GM12878 (cell line): ENCODE measurements at regions not wholly inside any gene's neighbourhood (a gene's known extent, or its start where the extent isn't known, plus 50 kb on each side); places are given as distances from the start of the nearest gene placed in this dataset.

Source experiments
- ATAC-seq: fragments of 200-7000 bp; cut with Tn5 transposase; 3 replicates; pipeline ENCODE4 v1.9.1; 2020; ENCODE audit warnings: mild to moderate bottlenecking, moderate library complexity
- BruUV-seq: library from RNA; stranded (reverse); fragments of 400-500 nt; replicated peaks from 2 replicates; lab custom pipeline; 2021; lab: Mats Ljungman, UMichigan
- CTCF ChIA-PET: fragments of 300-600 bp; sonication (Branson Sonifier 250); formaldehyde crosslinking; extraction: SDS; loops from one replicate; lab custom pipeline; 2021; ENCODE audit warnings: inconsistent platforms; lab: Yijun Ruan, JAX
- POLR2A ChIA-PET: fragments of 350-600 bp; formaldehyde crosslinking; extraction: SDS; loops from one replicate; lab custom pipeline; 2021; ENCODE audit warnings: inconsistent platforms; lab: Charles Lee
- RAD21 ChIA-PET: fragments of 300-600 bp; sonication (Branson Sonifier 250); formaldehyde crosslinking; loops from one replicate; lab custom pipeline; 2023; ENCODE audit warnings: antibody characterized with exemption; ENCODE audit not compliant: unreplicated experiment; lab: Charles Lee
- SMC1A ChIA-PET: fragments of 300-600 bp; sonication (Branson Sonifier 250); formaldehyde crosslinking; loops from one replicate; lab custom pipeline; 2023; ENCODE audit not compliant: unreplicated experiment, uncharacterized antibody; lab: Charles Lee
- DNase-seq: peaks from one replicate; pipeline ENCODE4 v3.0.0-alpha.2; 2011; ENCODE audit warnings: low read depth, low spot score
- FAIRE-seq: peaks from 3 replicates; lab custom pipeline; 2011; peaks lifted over from hg19 to GRCh38; lab: Jason Lieb, UNC
- H2AFZ ChIP-seq: 2 replicates; pipeline ENCODE4 v1.6.0; 2011; ENCODE audit warnings: low read depth, low read length, control low read depth; ENCODE audit not compliant: control insufficient read depth
- H3K27ac ChIP-seq: 2 replicates; pipeline ENCODE4 v1.5.1; 2011; ENCODE audit warnings: control low read depth; ENCODE audit not compliant: control insufficient read depth, insufficient read depth
- H3K27me3 ChIP-seq, 2 experiments: replicated peaks in 1 of 2; 2 replicates each; pipeline versions ENCODE4 v1.6.0 to v1.6.1; 2011; ENCODE audit warnings: low read length in 1 of 2; ENCODE audit not compliant: control insufficient read depth in 2 of 2, insufficient read depth in 2 of 2
- H3K36me3 ChIP-seq, 2 experiments: 2 replicates each; pipeline ENCODE4 v1.5.1; 2011; ENCODE audit warnings: low read length in 1 of 2; ENCODE audit not compliant: control insufficient read depth in 2 of 2, insufficient read depth in 2 of 2
- H3K4me1 ChIP-seq: 2 replicates; pipeline ENCODE4 v1.6.1; 2011; ENCODE audit warnings: mild to moderate bottlenecking, low read length, moderate library complexity, mixed read lengths; ENCODE audit not compliant: control insufficient read depth, insufficient read depth
- H3K4me2 ChIP-seq: 2 replicates; pipeline ENCODE4 v1.6.0; 2011; ENCODE audit warnings: control low read depth; ENCODE audit not compliant: control insufficient read depth, insufficient read depth
- H3K4me3 ChIP-seq: fragments of 200-600 bp; sonication (generic); 2 replicates; pipeline ENCODE4 v1.5.1; 2016
- H3K79me2 ChIP-seq: 2 replicates; pipeline ENCODE4 v1.6.0; 2011; ENCODE audit warnings: low read length; ENCODE audit not compliant: control insufficient read depth, insufficient read depth
- H3K9ac ChIP-seq: 2 replicates; pipeline ENCODE4 v1.8.0; 2011; ENCODE audit warnings: low read length, control low read depth, mixed read lengths; ENCODE audit not compliant: control insufficient read depth, insufficient read depth
- H3K9me3 ChIP-seq: replicated peaks from 3 replicates; pipeline ENCODE4 v1.5.1; 2011; ENCODE audit warnings: mild to moderate bottlenecking, low read length; ENCODE audit not compliant: control insufficient read depth, insufficient read depth
- H4K20me1 ChIP-seq: 2 replicates; pipeline ENCODE4 v1.6.0; 2011; ENCODE audit not compliant: control insufficient read depth, insufficient read depth
- E4F1 ChIP-seq: fragments of 450-650 bp; IDR thresholded peaks from 2 replicates; pipeline ENCODE4 v1.6.1; 2018; ENCODE audit warnings: borderline replicate concordance, mild to moderate bottlenecking; ENCODE audit not compliant: partially characterized antibody
- GABPA ChIP-seq: IDR thresholded peaks from 2 replicates; pipeline ENCODE4 v1.6.1; 2014; ENCODE audit warnings: antibody characterized with exemption, low read depth, mild to moderate bottlenecking, inconsistent platforms
- KAT2A ChIP-seq: conservative IDR thresholded peaks from 2 replicates; pipeline ENCODE4 v1.6.1; 2011; ENCODE audit warnings: low read depth, low read length; ENCODE audit not compliant: control insufficient read depth
- NFYB ChIP-seq: IDR thresholded peaks from 2 replicates; pipeline ENCODE4 v1.6.1; 2011; ENCODE audit warnings: low read depth, mild to moderate bottlenecking, low read length, improper control_type of control experiment, moderate library complexity; ENCODE audit not compliant: insufficient read depth
- NR2F1 ChIP-seq: fragments of 450-650 bp; conservative IDR thresholded peaks from 2 replicates; pipeline ENCODE4 v1.6.1; 2017; ENCODE audit warnings: mild to moderate bottlenecking
- PAX5 ChIP-seq: IDR thresholded peaks from 2 replicates; pipeline ENCODE4 v1.6.1; 2011; ENCODE audit warnings: low read depth, low read length, borderline replicate concordance
- RBBP5 ChIP-seq: fragments of 200-600 bp; sonication (generic); conservative IDR thresholded peaks from 2 replicates; pipeline ENCODE4 v1.6.1; 2016
- in situ Hi-C: fragments of 300-500 bp; cut with MboI; formaldehyde crosslinking; loops from 9 replicates; pipeline ENCODE4 v1.14.3; 2018; ENCODE audit warnings: mixed read lengths
- intact Hi-C: fragments of 100-400 bp; cut with micrococcal nuclease; formaldehyde crosslinking; loops from one replicate; pipeline ENCODE4 v1.14.2; 2022; ENCODE audit not compliant: unreplicated experiment
- TF ChIP-seq, protein P1 (sequence below): IDR thresholded peaks from 2 replicates; pipeline ENCODE4 v1.6.1; 2012; ENCODE audit warnings: mild to moderate bottlenecking, low read depth, low read length

DNA sequence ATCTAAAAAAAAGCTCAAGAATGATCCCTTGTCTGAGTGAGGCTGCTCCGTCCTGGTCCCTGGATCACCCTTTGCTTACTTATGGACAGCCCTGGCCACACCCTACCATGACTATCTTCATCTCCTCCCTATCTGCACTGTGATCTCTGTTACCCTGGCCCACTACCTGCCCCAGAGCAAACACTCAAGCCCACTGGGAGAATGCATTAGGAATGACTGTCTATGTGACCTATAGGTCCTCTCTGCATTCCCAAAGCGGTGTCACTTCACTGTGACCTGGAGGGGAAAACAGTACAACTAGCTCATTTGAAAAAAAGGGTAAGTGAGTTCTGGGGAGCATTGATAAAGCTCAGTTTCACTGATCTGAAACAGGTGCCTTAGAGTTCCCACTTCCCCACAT lies 86.4 kb upstream of the FOXP4 start (continued):
- TF ChIP-seq PAX5 (no peak), NR2F1 (no peak), RBBP5 (no peak), E4F1 (no peak)
- TF ChIP-seq, protein P1, sequence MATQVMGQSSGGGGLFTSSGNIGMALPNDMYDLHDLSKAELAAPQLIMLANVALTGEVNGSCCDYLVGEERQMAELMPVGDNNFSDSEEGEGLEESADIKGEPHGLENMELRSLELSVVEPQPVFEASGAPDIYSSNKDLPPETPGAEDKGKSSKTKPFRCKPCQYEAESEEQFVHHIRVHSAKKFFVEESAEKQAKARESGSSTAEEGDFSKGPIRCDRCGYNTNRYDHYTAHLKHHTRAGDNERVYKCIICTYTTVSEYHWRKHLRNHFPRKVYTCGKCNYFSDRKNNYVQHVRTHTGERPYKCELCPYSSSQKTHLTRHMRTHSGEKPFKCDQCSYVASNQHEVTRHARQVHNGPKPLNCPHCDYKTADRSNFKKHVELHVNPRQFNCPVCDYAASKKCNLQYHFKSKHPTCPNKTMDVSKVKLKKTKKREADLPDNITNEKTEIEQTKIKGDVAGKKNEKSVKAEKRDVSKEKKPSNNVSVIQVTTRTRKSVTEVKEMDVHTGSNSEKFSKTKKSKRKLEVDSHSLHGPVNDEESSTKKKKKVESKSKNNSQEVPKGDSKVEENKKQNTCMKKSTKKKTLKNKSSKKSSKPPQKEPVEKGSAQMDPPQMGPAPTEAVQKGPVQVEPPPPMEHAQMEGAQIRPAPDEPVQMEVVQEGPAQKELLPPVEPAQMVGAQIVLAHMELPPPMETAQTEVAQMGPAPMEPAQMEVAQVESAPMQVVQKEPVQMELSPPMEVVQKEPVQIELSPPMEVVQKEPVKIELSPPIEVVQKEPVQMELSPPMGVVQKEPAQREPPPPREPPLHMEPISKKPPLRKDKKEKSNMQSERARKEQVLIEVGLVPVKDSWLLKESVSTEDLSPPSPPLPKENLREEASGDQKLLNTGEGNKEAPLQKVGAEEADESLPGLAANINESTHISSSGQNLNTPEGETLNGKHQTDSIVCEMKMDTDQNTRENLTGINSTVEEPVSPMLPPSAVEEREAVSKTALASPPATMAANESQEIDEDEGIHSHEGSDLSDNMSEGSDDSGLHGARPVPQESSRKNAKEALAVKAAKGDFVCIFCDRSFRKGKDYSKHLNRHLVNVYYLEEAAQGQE = no peak

DNA sequence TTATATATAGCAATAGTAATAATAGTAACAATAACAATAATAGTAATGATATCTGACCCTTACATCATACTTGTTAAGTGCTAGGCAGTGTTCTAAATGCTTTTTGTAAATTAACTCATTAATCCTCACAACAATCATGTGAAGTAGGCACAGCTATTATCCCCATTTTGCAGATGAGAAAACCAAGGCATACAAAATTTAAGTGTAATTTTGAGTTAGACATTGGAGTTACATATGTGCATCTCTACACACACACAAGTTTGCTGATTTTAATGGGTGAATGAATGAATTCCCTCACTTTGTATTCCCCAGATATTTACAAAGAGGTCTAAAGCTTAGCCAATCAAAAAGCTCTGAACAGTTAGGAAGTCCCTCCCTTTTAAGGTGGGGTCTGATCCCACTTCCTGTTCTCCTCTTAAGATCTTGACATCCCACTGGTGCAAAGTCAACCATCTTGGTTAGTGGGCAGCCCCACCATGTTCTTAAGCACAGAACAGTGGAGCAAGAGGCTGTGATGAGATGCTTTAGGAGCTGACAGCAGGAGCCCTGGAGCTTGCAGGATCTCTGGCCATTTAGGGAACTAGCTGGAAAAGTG lies 85.3 kb upstream of the FOXP4 start:
- FAIRE-seq (no peak), ATAC-seq (no peak), DNase-seq (no peak)
- H3K4me2 ChIP-seq = no peak overlapping the region
- no TSS peak for BruUV-seq
- CTCF ChIA-PET = interaction anchor here (0.8 to 7.6 kb wide), 18 partner anchors 10 to 222 kb away, joined by 3 to 117 read pairs (median 6); no protein-coding TSS in a partner anchor
- no peak overlapping the region for H3K9ac ChIP-seq
- H4K20me1 ChIP-seq = no peaks in the 10 kb centered on the region
- intact Hi-C loops (loop anchor here (5.0 kb wide), 1 partner anchor 86 kb away; the partner anchor contains the start of gene FOXP4), in situ Hi-C loops (loop anchor here (5.0 kb wide), 1 partner anchor 131 kb away; no protein-coding TSS in a partner anchor)
- no peak overlapping the region for H3K4me3 ChIP-seq
- H2AFZ ChIP-seq = no peak overlapping the region
- no peaks in the 10 kb centered on the region for H3K4me1 ChIP-seq
- TF ChIP-seq KAT2A = no peak
- peak; percentile 73 for TF ChIP-seq GABPA
- TF ChIP-seq NFYB = peak; percentile 66
- SMC1A ChIA-PET = interaction anchor here (1.0 to 4.2 kb wide), 13 partner anchors 22 to 133 kb away, joined by 3 to 36 read pairs (median 4); no protein-coding TSS in a partner anchor
- no peak overlapping the region for H3K27ac ChIP-seq
- RAD21 ChIA-PET = interaction anchor here (0.8 to 6.4 kb wide), 12 partner anchors 10 to 142 kb away, joined by 3 to 57 read pairs (median 4); no protein-coding TSS in a partner anchor
- 0 out of 4 replicates have a peak, but pooled peaks cover 0 to under 1% of the 10 kb centered on the region in 2 experiments for H3K27me3 ChIP-seq
- H3K9me3 ChIP-seq = no peaks in the 10 kb centered on the region
- H3K36me3 ChIP-seq = no peaks in the 10 kb centered on the region
- no peaks in the 10 kb centered on the region for H3K79me2 ChIP-seq
- POLR2A ChIA-PET = no interaction called here
